K562 (cell line): ENCODE measurements at regions not wholly inside any gene's neighbourhood (a gene's known extent, or its start where the extent isn't known, plus 50 kb on each side); places are given as distances from the start of the nearest gene placed in this dataset.

Experiments
- BMI1 ChIP-seq: fragments of 150-350 bp; IDR thresholded peaks from 2 replicates; pipeline ENCODE4 v1.6.1; 2014; ENCODE audit warnings: low read length
- CC2D1A ChIP-seq: fragments of 450-650 bp; IDR thresholded peaks from 2 replicates; pipeline ENCODE4 v1.6.1; 2017; ENCODE audit warnings: mild to moderate bottlenecking
- E2F8 ChIP-seq: fragments of 450-650 bp; IDR thresholded peaks from 2 replicates; pipeline ENCODE4 v1.7.1; 2018; ENCODE audit warnings: mild to moderate bottlenecking, low read depth; ENCODE audit not compliant: partially characterized antibody
- ELF1 ChIP-seq: fragments of 200-800 bp; sonication (Bioruptor generic); IDR thresholded peaks from 2 replicates; pipeline ENCODE4 v1.6.1; 2016; ENCODE audit warnings: missing genetic modification characterization, missing compliant biosample characterization
- FOSL1 ChIP-seq: fragments of 200-800 bp; sonication (Bioruptor generic); conservative IDR thresholded peaks from 2 replicates; pipeline ENCODE4 v1.6.1; 2016; ENCODE audit warnings: missing genetic modification characterization, missing compliant biosample characterization
- FOXP4 ChIP-seq: sonication (generic); formaldehyde crosslinking; IDR thresholded peaks from 2 replicates; pipeline ENCODE4 v1.8.0; 2022; ENCODE audit warnings: mild to moderate bottlenecking, missing genetic modification reagents, borderline replicate concordance
- IFI16 ChIP-seq: fragments of 250-450 bp; sonication (Bioruptor Pico); IDR thresholded peaks from 2 replicates; pipeline ENCODE4 v2.1.2; 2022; ENCODE audit warnings: mild to moderate bottlenecking, inconsistent platforms
- NR1H2 ChIP-seq: sonication (generic); formaldehyde crosslinking; IDR thresholded peaks from 2 replicates; pipeline ENCODE4 v1.4.0; 2020; ENCODE audit warnings: mild to moderate bottlenecking, missing genetic modification reagents
- POLR2AphosphoS5 ChIP-seq: IDR thresholded peaks from 2 replicates; pipeline ENCODE4 v1.6.1; 2011; ENCODE audit warnings: mild to moderate bottlenecking, low read depth, low read length, moderate library complexity; ENCODE audit not compliant: control insufficient read depth, insufficient read depth
- RBM14 ChIP-seq: fragments of 200-400 bp; formaldehyde crosslinking; IDR thresholded peaks from 2 replicates; pipeline ENCODE4 v1.6.1; 2018; ENCODE audit warnings: low read depth, mild to moderate bottlenecking, low read length, moderate library complexity, borderline replicate concordance; ENCODE audit not compliant: insufficient read depth
- RBM15 ChIP-seq: fragments of 200-400 bp; formaldehyde crosslinking; IDR thresholded peaks from 2 replicates; pipeline ENCODE4 v1.6.1; 2018; ENCODE audit warnings: mild to moderate bottlenecking, low read length, moderate library complexity; ENCODE audit not compliant: insufficient read depth
- RUNX1 ChIP-seq: sonication (generic); IDR thresholded peaks from 2 replicates; pipeline ENCODE4 v1.6.1; 2016; ENCODE audit warnings: antibody characterized with exemption, low read depth
- SFPQ ChIP-seq: fragments of 200-400 bp; formaldehyde crosslinking; IDR thresholded peaks from 2 replicates; pipeline ENCODE4 v1.6.1; 2017; ENCODE audit warnings: mild to moderate bottlenecking, low read depth, low read length, moderate library complexity
- SLC30A9 ChIP-seq: fragments of 250-450 bp; sonication (Bioruptor Pico); IDR thresholded peaks from 2 replicates; pipeline ENCODE4 v1.8.0; 2022; ENCODE audit warnings: mild to moderate bottlenecking, moderate library complexity
- SREBF2 ChIP-seq: sonication (generic); formaldehyde crosslinking; IDR thresholded peaks from 2 replicates; pipeline ENCODE4 v1.4.0; 2020; ENCODE audit warnings: mild to moderate bottlenecking, missing genetic modification reagents
- ZC3H11A ChIP-seq: IDR thresholded peaks from 2 replicates; pipeline ENCODE4 v1.6.1; 2012; ENCODE audit warnings: low read depth, low read length, improper control_type of control experiment
- ZFP30 ChIP-seq: fragments of 250-450 bp; sonication (Bioruptor Pico); IDR thresholded peaks from 2 replicates; pipeline ENCODE4 v1.8.0; 2022; ENCODE audit warnings: moderate library complexity, mild to moderate bottlenecking, inconsistent platforms, borderline replicate concordance
- ZNF184 ChIP-seq: sonication (generic); formaldehyde crosslinking; IDR thresholded peaks from 2 replicates; pipeline ENCODE4 v1.5.0; 2020; ENCODE audit warnings: missing genetic modification reagents
- ZNF384 ChIP-seq: IDR thresholded peaks from 2 replicates; pipeline ENCODE4 v1.6.1; 2012; ENCODE audit warnings: low read depth, low read length, improper control_type of control experiment
- ZNF644 ChIP-seq: fragments of 200-800 bp; sonication (Bioruptor generic); IDR thresholded peaks from 2 replicates; pipeline ENCODE4 v1.6.1; 2016; ENCODE audit warnings: low read depth, missing genetic modification characterization, missing compliant biosample characterization
- ZNF696 ChIP-seq: fragments of 250-450 bp; sonication (Bioruptor Pico); conservative IDR thresholded peaks from 2 replicates; pipeline ENCODE4 v1.4.0; 2020; ENCODE audit warnings: mild to moderate bottlenecking, moderate library complexity

- TF ChIP-seq ZNF696 (CRISPR knock-in tag) (no peak), SREBF2 (no peak), POLR2AphosphoS5 (no peak), ELF1 (tag) (no peak), IFI16 (CRISPR knock-in tag) (no peak), CC2D1A (no peak), NR1H2 (no peak), RBM15 (no peak), ZNF184 (CRISPR knock-in tag) (no peak), BMI1 (no peak), SFPQ (no peak), RBM14 (no peak), ZC3H11A (no peak), ZFP30 (CRISPR knock-in tag) (no peak), RUNX1 (no peak), FOXP4 (CRISPR knock-in tag) (no peak), FOSL1 (tag) (no peak), ZNF644 (tag) (no peak), SLC30A9 (CRISPR knock-in tag) (no peak), ZNF384 (no peak), E2F8 (no peak)
These were observed 219.1 kb upstream of the ZC3H12A start (continued) for GRCh38 chr1:37255136-37255795.
